ENCODE measurements at regions not wholly inside any gene's neighbourhood (a gene's known extent, or its start where the extent isn't known, plus 50 kb on each side); places are given as distances from the start of the nearest gene placed in this dataset.

DNA sequence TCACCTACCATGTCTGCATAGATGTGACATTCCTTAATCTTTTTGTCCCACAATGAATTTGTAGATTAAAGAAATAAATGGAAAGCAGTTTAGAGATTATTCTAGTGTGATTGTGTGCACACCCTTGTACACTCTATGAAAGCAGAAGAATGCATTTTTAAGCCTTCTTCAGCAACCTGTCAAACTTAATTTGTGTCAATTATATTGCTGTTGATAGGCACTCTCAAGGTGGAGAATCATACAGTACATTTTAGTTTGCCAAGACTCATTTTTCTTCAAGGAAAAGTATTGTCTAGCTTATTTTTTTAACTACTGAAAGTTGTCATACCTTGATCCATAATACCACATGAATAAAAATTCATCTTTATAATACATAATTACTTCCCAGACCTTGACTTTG lies 1898.9 kb downstream of the OLFM4 start:
- TF ChIP-seq, protein P1, sequence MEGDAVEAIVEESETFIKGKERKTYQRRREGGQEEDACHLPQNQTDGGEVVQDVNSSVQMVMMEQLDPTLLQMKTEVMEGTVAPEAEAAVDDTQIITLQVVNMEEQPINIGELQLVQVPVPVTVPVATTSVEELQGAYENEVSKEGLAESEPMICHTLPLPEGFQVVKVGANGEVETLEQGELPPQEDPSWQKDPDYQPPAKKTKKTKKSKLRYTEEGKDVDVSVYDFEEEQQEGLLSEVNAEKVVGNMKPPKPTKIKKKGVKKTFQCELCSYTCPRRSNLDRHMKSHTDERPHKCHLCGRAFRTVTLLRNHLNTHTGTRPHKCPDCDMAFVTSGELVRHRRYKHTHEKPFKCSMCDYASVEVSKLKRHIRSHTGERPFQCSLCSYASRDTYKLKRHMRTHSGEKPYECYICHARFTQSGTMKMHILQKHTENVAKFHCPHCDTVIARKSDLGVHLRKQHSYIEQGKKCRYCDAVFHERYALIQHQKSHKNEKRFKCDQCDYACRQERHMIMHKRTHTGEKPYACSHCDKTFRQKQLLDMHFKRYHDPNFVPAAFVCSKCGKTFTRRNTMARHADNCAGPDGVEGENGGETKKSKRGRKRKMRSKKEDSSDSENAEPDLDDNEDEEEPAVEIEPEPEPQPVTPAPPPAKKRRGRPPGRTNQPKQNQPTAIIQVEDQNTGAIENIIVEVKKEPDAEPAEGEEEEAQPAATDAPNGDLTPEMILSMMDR (IDR thresholded peaks at IDR 0.05), result no peak
- no peak for TF ChIP-seq POLR2A (IDR thresholded peaks at IDR 0.05)

All from Peyer's patch (tissue), 4 donors.